ENCODE measurements at regions not wholly inside any gene's neighbourhood (a gene's known extent, or its start where the extent isn't known, plus 50 kb on each side); places are given as distances from the start of the nearest gene placed in this dataset.

DNA sequence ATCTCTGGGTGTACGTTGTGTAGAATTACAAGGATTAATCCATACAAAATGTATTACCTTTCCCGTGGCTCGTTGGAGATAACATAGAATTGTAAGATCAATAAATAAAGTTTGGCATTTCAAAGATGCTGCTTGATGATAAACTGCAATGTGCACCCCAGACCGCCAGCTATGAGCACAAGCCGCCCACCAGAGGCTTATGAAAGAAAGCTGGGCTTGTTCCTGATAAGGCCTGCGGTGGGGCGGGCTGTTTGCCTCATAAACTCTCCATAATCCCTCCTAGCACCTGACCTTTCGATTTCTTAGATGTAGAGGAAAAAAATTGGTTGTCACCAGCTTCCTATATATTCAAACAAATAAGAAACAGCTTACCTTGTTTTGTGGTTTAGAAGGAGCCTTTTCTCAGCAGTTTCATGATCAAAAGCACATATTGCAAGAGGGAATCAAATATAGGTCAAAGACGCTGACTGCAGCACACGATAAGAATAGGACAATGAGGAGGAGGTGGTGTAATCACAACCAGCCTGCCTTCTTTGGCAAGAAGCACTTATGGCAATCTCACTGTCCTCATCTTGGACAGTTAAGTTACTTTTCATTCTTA, 293.6 kb downstream of the RMST start:
- no peak overlapping the region for H3K4me3 ChIP-seq (ENCODE audit: low read depth, low read length, poor library complexity, severe bottlenecking)
- H3K36me3 ChIP-seq (ENCODE audit: insufficient read depth, low read length) = no peaks in the 10 kb centered on the region
- no peak overlapping the region for H3K27ac ChIP-seq (ENCODE audit: low read depth, low read length, poor library complexity, severe bottlenecking)
- no peaks in the 10 kb centered on the region for H3K79me2 ChIP-seq (ENCODE audit: insufficient read depth, low read length)
- no peak overlapping the region for H3K9ac ChIP-seq (ENCODE audit: low read length)
- no peaks in the 10 kb centered on the region for H3K27me3 ChIP-seq (ENCODE audit: insufficient read depth, low read length)
- no peaks in the 10 kb centered on the region for H4K20me1 ChIP-seq (ENCODE audit: insufficient read depth, low read length)
- TF ChIP-seq EZH2 (IDR thresholded peaks at IDR 0.05; ENCODE audit: borderline replicate concordance, low read length) = no peak
- H3F3A ChIP-seq (ENCODE audit: insufficient read depth, low read length) = no peaks in the 10 kb centered on the region
- H2AFZ ChIP-seq (ENCODE audit: low read length) = no peak overlapping the region
- no peaks in the 10 kb centered on the region for H3K9me3 ChIP-seq (ENCODE audit: low read length)
- no peaks in the 10 kb centered on the region for H3K9me2 ChIP-seq (ENCODE audit: low read depth, low read length)
- no peaks in the 10 kb centered on the region for H3K4me1 ChIP-seq (ENCODE audit: insufficient read depth, low read length, severe bottlenecking)
- H3K4me2 ChIP-seq (ENCODE audit: low read length) = no peak overlapping the region

DNA sequence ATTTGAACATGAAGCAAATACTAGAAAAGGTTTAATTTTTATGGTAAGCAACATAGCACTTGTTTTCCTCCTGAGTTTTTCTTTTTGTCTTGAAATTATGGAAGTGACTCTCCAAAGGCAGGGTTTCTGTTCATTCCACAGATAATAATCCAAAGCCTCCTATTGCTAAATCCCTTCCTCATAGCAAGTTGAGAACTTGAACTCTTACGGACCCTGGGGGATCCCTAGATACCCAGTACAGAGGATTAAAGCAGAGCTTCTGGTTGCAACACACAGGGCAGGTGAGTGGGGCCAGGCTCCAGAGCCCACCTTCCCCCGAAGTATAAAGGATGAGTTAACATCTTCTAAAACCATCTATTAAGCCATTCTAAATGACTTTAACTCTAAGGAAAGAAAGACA, 294.1 kb downstream of the RMST start:
- Histone ChIP-seq H3F3A (ENCODE audit: insufficient read depth, low read length) (no peaks in the 10 kb centered on the region), H3K4me2 (ENCODE audit: low read length) (no peak overlapping the region), H2AFZ (ENCODE audit: low read length) (no peak overlapping the region)

DNA sequence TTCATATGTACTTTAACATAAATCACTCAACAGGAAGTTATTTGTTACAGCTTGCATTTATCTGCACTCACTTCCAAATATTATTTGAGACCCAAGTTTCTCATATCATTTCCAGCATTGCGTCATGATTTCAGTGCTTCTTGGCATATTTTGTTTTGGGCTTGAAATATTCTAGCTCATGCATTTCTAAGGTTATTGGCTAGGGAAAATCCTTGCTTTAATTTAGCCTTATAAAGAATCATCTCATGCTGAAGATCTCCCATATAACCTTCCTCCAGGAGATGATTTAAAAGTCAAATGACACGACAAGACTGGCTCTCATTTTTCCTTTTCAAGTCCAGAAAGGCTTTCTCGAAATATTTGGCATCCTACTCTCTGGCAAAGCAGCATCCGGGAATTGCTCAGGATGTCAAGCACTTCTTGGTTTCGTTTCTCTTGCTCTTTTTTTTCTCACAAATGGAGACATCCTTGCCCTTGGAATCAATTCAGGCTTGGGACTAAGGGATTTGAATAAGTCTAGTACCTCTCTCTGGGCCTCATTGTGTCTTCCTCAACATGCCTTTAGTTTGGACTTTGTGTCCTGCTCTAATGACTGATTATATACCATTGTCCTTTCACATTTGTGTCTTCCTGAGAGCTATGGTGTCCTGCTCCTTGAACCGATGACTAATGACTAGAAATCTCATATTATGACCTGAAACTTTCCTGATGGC, 295.0 kb downstream of the RMST start:
- Histone ChIP-seq H3K4me2 (ENCODE audit: low read length) (no peak overlapping the region), H3K9me3 (ENCODE audit: low read length) (no peaks in the 10 kb centered on the region)

More for the DNA sequence above, 294.1 kb downstream of the RMST start:
- H3K9ac ChIP-seq (ENCODE audit: low read length) = no peak overlapping the region
- H3K36me3 ChIP-seq (ENCODE audit: insufficient read depth, low read length) = no peaks in the 10 kb centered on the region
- H3K9me3 ChIP-seq (ENCODE audit: low read length) = no peaks in the 10 kb centered on the region
- no peak for TF ChIP-seq EZH2 (IDR thresholded peaks at IDR 0.05; ENCODE audit: borderline replicate concordance, low read length)
- TF ChIP-seq, protein P1, sequence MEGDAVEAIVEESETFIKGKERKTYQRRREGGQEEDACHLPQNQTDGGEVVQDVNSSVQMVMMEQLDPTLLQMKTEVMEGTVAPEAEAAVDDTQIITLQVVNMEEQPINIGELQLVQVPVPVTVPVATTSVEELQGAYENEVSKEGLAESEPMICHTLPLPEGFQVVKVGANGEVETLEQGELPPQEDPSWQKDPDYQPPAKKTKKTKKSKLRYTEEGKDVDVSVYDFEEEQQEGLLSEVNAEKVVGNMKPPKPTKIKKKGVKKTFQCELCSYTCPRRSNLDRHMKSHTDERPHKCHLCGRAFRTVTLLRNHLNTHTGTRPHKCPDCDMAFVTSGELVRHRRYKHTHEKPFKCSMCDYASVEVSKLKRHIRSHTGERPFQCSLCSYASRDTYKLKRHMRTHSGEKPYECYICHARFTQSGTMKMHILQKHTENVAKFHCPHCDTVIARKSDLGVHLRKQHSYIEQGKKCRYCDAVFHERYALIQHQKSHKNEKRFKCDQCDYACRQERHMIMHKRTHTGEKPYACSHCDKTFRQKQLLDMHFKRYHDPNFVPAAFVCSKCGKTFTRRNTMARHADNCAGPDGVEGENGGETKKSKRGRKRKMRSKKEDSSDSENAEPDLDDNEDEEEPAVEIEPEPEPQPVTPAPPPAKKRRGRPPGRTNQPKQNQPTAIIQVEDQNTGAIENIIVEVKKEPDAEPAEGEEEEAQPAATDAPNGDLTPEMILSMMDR (IDR thresholded peaks at IDR 0.05; ENCODE audit: low read length) = no peak
- H3K27ac ChIP-seq (ENCODE audit: low read depth, low read length, poor library complexity, severe bottlenecking) = no peak overlapping the region
- H3K4me1 ChIP-seq (ENCODE audit: insufficient read depth, low read length, severe bottlenecking) = no peaks in the 10 kb centered on the region
- H3K27me3 ChIP-seq (ENCODE audit: insufficient read depth, low read length) = no peaks in the 10 kb centered on the region
- H3K79me2 ChIP-seq (ENCODE audit: insufficient read depth, low read length) = no peaks in the 10 kb centered on the region
- no peak overlapping the region for H3K4me3 ChIP-seq (ENCODE audit: low read depth, low read length, poor library complexity, severe bottlenecking)
- no peaks in the 10 kb centered on the region for H4K20me1 ChIP-seq (ENCODE audit: insufficient read depth, low read length)
- H3K9me2 ChIP-seq (ENCODE audit: low read depth, low read length) = no peaks in the 10 kb centered on the region

More for the DNA sequence above, 295.0 kb downstream of the RMST start:
- no peak overlapping the region for H2AFZ ChIP-seq (ENCODE audit: low read length)
- H3K27me3 ChIP-seq (ENCODE audit: insufficient read depth, low read length) = no peaks in the 10 kb centered on the region
- no peaks in the 10 kb centered on the region for H3F3A ChIP-seq (ENCODE audit: insufficient read depth, low read length)
- H3K9ac ChIP-seq (ENCODE audit: low read length) = no peak overlapping the region
- TF ChIP-seq, protein P1 (IDR thresholded peaks at IDR 0.05; ENCODE audit: low read length) = no peak
- no peak for TF ChIP-seq EZH2 (IDR thresholded peaks at IDR 0.05; ENCODE audit: borderline replicate concordance, low read length)
- no peaks in the 10 kb centered on the region for H3K36me3 ChIP-seq (ENCODE audit: insufficient read depth, low read length)
- no peaks in the 10 kb centered on the region for H3K79me2 ChIP-seq (ENCODE audit: insufficient read depth, low read length)
- H3K9me2 ChIP-seq (ENCODE audit: low read depth, low read length) = no peaks in the 10 kb centered on the region
- H3K4me1 ChIP-seq (ENCODE audit: insufficient read depth, low read length, severe bottlenecking) = no peaks in the 10 kb centered on the region
- H3K27ac ChIP-seq (ENCODE audit: low read depth, low read length, poor library complexity, severe bottlenecking) = no peak overlapping the region
- H3K4me3 ChIP-seq (ENCODE audit: low read depth, low read length, poor library complexity, severe bottlenecking) = no peak overlapping the region
- no peaks in the 10 kb centered on the region for H4K20me1 ChIP-seq (ENCODE audit: insufficient read depth, low read length)
